Stomach (tissue), 8 donors: ENCODE measurements at regions not wholly inside any gene's neighbourhood (a gene's known extent, or its start where the extent isn't known, plus 50 kb on each side); places are given as distances from the start of the nearest gene placed in this dataset.
A peak's percentile ranks its signal among the peaks of the same experiment; 100 is the strongest.

ENCODE experiments used
- DNase-seq, 2 donors: peaks; one replicate each; pipeline versions ENCODE4 v3.0.0 to v3.0.0-alpha.2; 2013 to 2019
- H3K27ac ChIP-seq, 5 donors: fragments of 200-600 bp in 4 of 5; sonication (generic) in 4 of 5; one replicate each; pipeline ENCODE4 v1.5.1; 2013 to 2019; ENCODE audit warnings: mild to moderate bottlenecking in 1 of 5, moderate library complexity in 1 of 5
- H3K27me3 ChIP-seq, 3 donors: fragments of 200-600 bp; sonication (generic); one replicate each; pipeline ENCODE4 v1.5.1; 2017 to 2019; ENCODE audit warnings: mixed run types in 1 of 3
- H3K36me3 ChIP-seq, 4 donors: fragments of 200-600 bp; sonication (generic); 1 replicate in 3 of 4; 2 replicates in 1 of 4; pipeline ENCODE4 v1.5.1; 2016 to 2019
- H3K4me1 ChIP-seq, 4 donors: fragments of 200-600 bp; sonication (generic); one replicate each; pipeline ENCODE4 v1.5.1; 2016 to 2019
- H3K4me3 ChIP-seq, 4 donors: fragments of 200-600 bp; sonication (generic) in 3 of 4; one replicate each; pipeline ENCODE4 v1.5.1; 2016 to 2019; ENCODE audit warnings: mild to moderate bottlenecking in 1 of 4
- H3K9me3 ChIP-seq, 4 donors: fragments of 200-600 bp; sonication (generic); one replicate each; pipeline ENCODE4 v1.5.1; 2016 to 2019
- CTCF ChIP-seq, 7 experiments: fragments of 450-650 bp in 4 of 7; fragments of 200-600 bp in 3 of 7; sonication (generic) in 3 of 7; IDR thresholded peaks; one replicate each; pipeline ENCODE4 v1.5.1; 2016 to 2019; ENCODE audit warnings: antibody characterized with exemption in 7 of 7, control low read depth in 2 of 7, mild to moderate bottlenecking in 1 of 7
- EP300 ChIP-seq: sonication (generic); formaldehyde crosslinking; IDR thresholded peaks from one replicate; pipeline ENCODE4 v1.6.1; 2017; ENCODE audit warnings: antibody characterized with exemption
- POLR2A ChIP-seq, 4 donors: fragments of 450-650 bp; IDR thresholded peaks; one replicate each; pipeline ENCODE4 v1.6.1; 2016; ENCODE audit warnings: antibody characterized with exemption in 4 of 4, control low read depth in 2 of 4, mild to moderate bottlenecking in 1 of 4, moderate library complexity in 1 of 4
- POLR2AphosphoS5 ChIP-seq, 3 donors: sonication (generic); formaldehyde crosslinking; IDR thresholded peaks; one replicate each; pipeline ENCODE4 v1.6.1; 2016; ENCODE audit warnings: antibody characterized with exemption in 3 of 3
- WGBS, 5 donors: extraction: QIAGEN DNeasy Blood & Tissue Kit in 3 of 5; methylation state at CpG; one replicate each; pipeline versions ENCODE4 v1.1.5 to v1.1.7; 2013 to 2018; 5-methylcytosine and 5-hydroxymethylcytosine counted together
- intact Hi-C: fragments of 100-400 bp; cut with DNase I; formaldehyde crosslinking; loops from one replicate; pipeline ENCODE4 v1.15.1; 2023; ENCODE audit warnings: low total_unique reads
- donor health status: healthy with polysubstance abuse.
- donor health status: Bipolar disorder and iron deficiency.
- donor health status: healthy.

DNA sequence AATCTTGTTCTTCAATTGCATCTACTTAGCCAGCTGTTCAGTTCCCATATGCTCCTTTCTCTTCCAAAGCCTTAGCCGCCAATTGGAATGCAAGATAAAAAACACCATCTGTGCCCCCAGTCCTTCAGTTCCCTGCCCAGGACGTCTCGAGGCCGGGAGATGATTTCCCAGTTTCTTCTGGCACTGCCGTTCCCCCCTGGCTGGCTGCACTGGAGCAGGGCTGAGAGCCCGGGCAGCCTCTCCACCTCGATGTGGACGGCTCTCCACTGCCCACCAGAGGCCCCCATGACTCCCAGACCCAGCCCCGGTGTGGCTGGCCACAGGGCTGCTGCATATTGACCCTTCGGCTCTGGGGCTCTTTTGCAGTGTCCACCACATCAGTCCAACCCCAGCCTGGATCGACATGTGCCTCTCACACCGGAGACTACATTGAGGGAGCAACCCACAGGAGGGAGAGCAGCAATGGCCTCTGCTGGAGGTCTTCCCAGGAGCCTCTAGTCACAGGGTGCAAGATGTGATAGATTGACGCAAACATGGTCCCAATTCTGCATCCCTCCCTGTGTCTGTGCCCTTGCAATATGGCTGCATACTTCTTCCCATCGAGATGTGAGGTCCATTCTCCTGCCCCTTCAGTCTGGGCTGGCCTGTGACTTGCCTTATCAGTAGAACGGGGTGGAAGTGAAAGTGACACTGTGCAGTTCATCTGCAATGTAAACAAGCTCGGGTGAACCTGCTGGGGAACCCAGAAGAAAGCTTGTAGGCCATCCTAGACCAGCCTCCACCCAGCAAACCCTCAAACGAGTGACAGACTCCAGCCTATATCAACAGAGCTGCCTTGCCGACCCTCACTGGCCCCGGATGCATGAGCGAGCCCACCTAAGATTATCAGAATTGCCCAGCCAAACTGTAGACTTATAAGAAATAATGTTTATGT is 52.3 kb upstream of the PRR20G start:
- no peak for TF ChIP-seq EP300
- TF ChIP-seq POLR2AphosphoS5 (IDR thresholded peaks at IDR 0.05): no peak
- TF ChIP-seq POLR2A (IDR thresholded peaks at IDR 0.05): no peak
- no peak for TF ChIP-seq CTCF (IDR thresholded peaks at IDR 0.05)
- no peaks in the 10 kb centered on the region for H3K9me3 ChIP-seq
- no peak overlapping the region for H3K27ac ChIP-seq
- H3K4me3 ChIP-seq: no peak overlapping the region
- intact Hi-C loops: no loop called here
- WGBS, 5 donors: 47 to 57% (median 52%) methylated on average over 19 to 20 of the region's 20 CpGs
- no peak for DNase-seq
- peaks cover 6 to 81% (median 23%) of the 10 kb centered on the region in 3 donors for H3K27me3 ChIP-seq
- H3K4me1 ChIP-seq: peaks cover 0 to 8% (median 4%) of the 10 kb centered on the region in 4 donors
- H3K36me3 ChIP-seq: no peaks in the 10 kb centered on the region

DNA sequence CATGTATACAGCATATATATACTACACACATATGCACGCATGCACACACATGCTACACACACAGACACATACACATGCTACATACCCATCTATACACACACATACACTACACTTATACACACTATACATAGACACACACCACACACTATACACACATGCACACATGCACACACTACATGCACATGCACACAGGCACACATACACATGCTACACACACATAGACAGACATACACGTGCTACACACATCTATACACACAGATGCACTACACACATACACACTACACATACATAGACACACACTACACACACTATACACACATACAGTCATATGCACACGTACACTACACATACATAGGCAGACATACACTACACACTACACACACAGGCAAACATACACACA is 51.2 kb upstream of the PRR20G start:
- H3K36me3 ChIP-seq: no peaks in the 10 kb centered on the region
- H3K4me3 ChIP-seq: no peak overlapping the region
- peaks cover 0 to 8% (median 4%) of the 10 kb centered on the region in 4 donors for H3K4me1 ChIP-seq
- DNase-seq: no peak
- no peak overlapping the region for H3K27ac ChIP-seq
- intact Hi-C loops: no loop called here
- no peak for TF ChIP-seq CTCF (IDR thresholded peaks at IDR 0.05)
- TF ChIP-seq POLR2AphosphoS5 (IDR thresholded peaks at IDR 0.05): no peak
- TF ChIP-seq POLR2A (IDR thresholded peaks at IDR 0.05): no peak
- TF ChIP-seq EP300: no peak
- peaks cover 0 to 8% (median 6%) of the 10 kb centered on the region in 4 donors for H3K9me3 ChIP-seq
- WGBS, 5 donors: 72 to 93% (median 76%) methylated on average over 3 of the region's 3 CpGs
- peaks cover 6 to 77% (median 23%) of the 10 kb centered on the region in 3 donors for H3K27me3 ChIP-seq

DNA sequence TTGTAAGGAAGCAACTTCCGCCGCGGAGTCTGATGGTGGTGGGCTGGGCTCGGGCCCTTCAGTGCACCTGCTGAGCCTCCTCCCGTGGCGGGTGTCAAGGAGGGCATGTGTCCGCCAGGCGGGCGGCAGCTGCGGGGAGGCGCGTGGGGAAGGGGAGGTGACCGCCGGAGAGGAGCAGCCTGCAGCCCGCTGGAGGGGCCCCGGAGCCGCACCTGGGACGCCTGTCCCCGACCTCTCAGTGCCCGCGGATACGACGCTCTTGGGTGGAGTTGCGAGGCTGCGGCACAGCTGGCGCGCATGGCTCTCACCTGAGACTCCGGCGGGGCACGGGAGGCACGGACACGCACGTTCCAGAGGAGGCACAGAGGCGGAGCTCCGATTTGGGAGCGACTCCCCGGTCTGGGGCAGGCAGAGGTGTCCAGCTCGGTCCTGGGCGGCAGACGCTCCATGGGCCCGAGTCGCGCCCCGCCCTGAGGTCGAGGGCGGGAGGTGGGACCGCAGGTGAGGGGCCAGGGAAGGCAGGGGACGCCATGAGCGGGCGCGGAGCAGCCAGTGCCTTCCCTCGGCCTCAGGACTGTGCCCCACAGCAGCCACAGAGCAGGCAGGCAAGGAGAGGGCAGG is 50.2 kb upstream of the PRR20G start:
- H3K36me3 ChIP-seq: no peaks in the 10 kb centered on the region
- DNase-seq: no peak
- peaks cover 6 to 75% (median 23%) of the 10 kb centered on the region in 3 donors for H3K27me3 ChIP-seq
- peaks cover 0 to 8% (median 4%) of the 10 kb centered on the region in 4 donors for H3K4me1 ChIP-seq
- H3K27ac ChIP-seq: no peak overlapping the region
- H3K4me3 ChIP-seq: peak overlapping the region in 3 of 4 donors; percentile 9 to 32 (median 30)
- peaks cover 0 to 12% (median 8%) of the 10 kb centered on the region in 4 donors for H3K9me3 ChIP-seq
- TF ChIP-seq CTCF (IDR thresholded peaks at IDR 0.05): no peak
- TF ChIP-seq EP300: no peak
- no peak for TF ChIP-seq POLR2A (IDR thresholded peaks at IDR 0.05)
- TF ChIP-seq POLR2AphosphoS5 (IDR thresholded peaks at IDR 0.05): no peak
- intact Hi-C loops: no loop called here
- WGBS, 5 donors: 12 to 60% (median 15%) methylated on average over 3 to 52 of the region's 52 CpGs
